K562 (cell line): ENCODE measurements at regions not wholly inside any gene's neighbourhood (a gene's known extent, or its start where the extent isn't known, plus 50 kb on each side); places are given as distances from the start of the nearest gene placed in this dataset.

Experiments
- HDGF ChIP-seq: fragments of 450-650 bp; IDR thresholded peaks from 2 replicates; pipeline ENCODE4 v1.6.1; 2016
- MAFK ChIP-seq: IDR thresholded peaks from 2 replicates; pipeline ENCODE4 v1.6.1; 2011; ENCODE audit warnings: low read length, improper control_type of control experiment
- NBN ChIP-seq: fragments of 450-650 bp; IDR thresholded peaks from 2 replicates; pipeline ENCODE4 v1.6.1; 2016; ENCODE audit warnings: low read depth, mild to moderate bottlenecking
- NFXL1 ChIP-seq: fragments of 450-650 bp; formaldehyde crosslinking; IDR thresholded peaks from 2 replicates; pipeline ENCODE4 v1.4.0; 2021; ENCODE audit warnings: mild to moderate bottlenecking
- PHF20 ChIP-seq: fragments of 450-650 bp; IDR thresholded peaks from 2 replicates; pipeline ENCODE4 v1.6.1; 2018; ENCODE audit not compliant: partially characterized antibody
- ZFX ChIP-seq: sonication (generic); formaldehyde crosslinking; IDR thresholded peaks from 2 replicates; pipeline ENCODE4 v1.8.0; 2022; ENCODE audit warnings: mild to moderate bottlenecking, missing genetic modification reagents, moderate library complexity
- ZNF695 ChIP-seq: fragments of 450-650 bp; formaldehyde crosslinking; IDR thresholded peaks from 2 replicates; pipeline ENCODE4 v1.4.0; 2020; ENCODE audit warnings: mild to moderate bottlenecking, moderate library complexity
- TF ChIP-seq, protein P1 (sequence below), 3 experiments: IDR thresholded peaks in 2 of 3; conservative IDR thresholded peaks in 1 of 3; 2 replicates each; pipeline ENCODE4 v1.5.1; 2011 to 2012; ENCODE audit warnings: low read length in 3 of 3, mild to moderate bottlenecking in 3 of 3, control low read depth in 2 of 3, improper control_type of control experiment in 1 of 3, inconsistent platforms in 1 of 3, low read depth in 1 of 3, mixed read lengths in 1 of 3, moderate library complexity in 1 of 3; ENCODE audit not compliant: insufficient read depth in 2 of 3
- TF ChIP-seq, protein P2 (sequence below): sonication (generic); formaldehyde crosslinking; IDR thresholded peaks from 2 replicates; pipeline ENCODE4 v1.5.0; 2020; ENCODE audit warnings: missing genetic modification reagents

DNA sequence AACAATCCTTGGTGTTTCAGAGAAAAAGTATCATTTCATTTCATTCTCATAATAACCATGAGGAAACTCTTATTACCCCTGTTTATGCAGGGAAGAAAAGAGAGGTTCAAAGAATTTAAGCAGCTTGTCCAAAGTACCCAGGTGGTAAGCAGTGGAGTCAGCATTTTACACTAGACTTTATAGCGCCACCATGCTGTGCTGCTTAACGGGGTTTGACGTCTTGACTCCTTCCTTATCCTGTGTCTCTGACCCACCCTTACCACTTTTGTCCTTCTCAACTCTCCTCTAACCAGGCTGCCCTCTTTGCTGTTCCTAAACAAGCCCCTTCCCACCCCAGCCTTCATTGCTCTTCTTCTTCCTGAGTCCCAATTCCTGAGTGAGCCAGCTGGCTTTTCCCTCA is 117.0 kb upstream of the AHR start:
- TF ChIP-seq NFXL1 (no peak), HDGF (no peak), ZFX (CRISPR knock-in tag) (no peak), NBN (no peak), MAFK (no peak), ZNF695 (CRISPR knock-in tag) (no peak), PHF20 (no peak)
- TF ChIP-seq, protein P1, sequence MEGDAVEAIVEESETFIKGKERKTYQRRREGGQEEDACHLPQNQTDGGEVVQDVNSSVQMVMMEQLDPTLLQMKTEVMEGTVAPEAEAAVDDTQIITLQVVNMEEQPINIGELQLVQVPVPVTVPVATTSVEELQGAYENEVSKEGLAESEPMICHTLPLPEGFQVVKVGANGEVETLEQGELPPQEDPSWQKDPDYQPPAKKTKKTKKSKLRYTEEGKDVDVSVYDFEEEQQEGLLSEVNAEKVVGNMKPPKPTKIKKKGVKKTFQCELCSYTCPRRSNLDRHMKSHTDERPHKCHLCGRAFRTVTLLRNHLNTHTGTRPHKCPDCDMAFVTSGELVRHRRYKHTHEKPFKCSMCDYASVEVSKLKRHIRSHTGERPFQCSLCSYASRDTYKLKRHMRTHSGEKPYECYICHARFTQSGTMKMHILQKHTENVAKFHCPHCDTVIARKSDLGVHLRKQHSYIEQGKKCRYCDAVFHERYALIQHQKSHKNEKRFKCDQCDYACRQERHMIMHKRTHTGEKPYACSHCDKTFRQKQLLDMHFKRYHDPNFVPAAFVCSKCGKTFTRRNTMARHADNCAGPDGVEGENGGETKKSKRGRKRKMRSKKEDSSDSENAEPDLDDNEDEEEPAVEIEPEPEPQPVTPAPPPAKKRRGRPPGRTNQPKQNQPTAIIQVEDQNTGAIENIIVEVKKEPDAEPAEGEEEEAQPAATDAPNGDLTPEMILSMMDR (IDR thresholded peaks at IDR 0.05 in 2 of 3, conservative IDR thresholded peaks at IDR 0.05 in 1 of 3; ENCODE audit: insufficient read depth in 2 of 3, low read depth in 1 of 3, low read length in 3 of 3), result no peak
- TF ChIP-seq, protein P2, sequence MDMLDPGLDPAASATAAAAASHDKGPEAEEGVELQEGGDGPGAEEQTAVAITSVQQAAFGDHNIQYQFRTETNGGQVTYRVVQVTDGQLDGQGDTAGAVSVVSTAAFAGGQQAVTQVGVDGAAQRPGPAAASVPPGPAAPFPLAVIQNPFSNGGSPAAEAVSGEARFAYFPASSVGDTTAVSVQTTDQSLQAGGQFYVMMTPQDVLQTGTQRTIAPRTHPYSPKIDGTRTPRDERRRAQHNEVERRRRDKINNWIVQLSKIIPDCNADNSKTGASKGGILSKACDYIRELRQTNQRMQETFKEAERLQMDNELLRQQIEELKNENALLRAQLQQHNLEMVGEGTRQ, result no peak
